CD14-positive monocyte (primary cell): ENCODE measurements at regions not wholly inside any gene's neighbourhood (a gene's known extent, or its start where the extent isn't known, plus 50 kb on each side); places are given as distances from the start of the nearest gene placed in this dataset.
A peak's percentile ranks its signal among the peaks of the same experiment; 100 is the strongest.

ENCODE experiments used
- DNase-seq, 3 donors: peaks; one replicate each; pipeline ENCODE4 v3.0.0-alpha.2; 2011 to 2022
- H2AFZ ChIP-seq: 2 replicates; pipeline ENCODE4 v1.6.0; 2012; ENCODE audit warnings: mild to moderate bottlenecking, low read depth, low read length, inconsistent platforms; ENCODE audit not compliant: insufficient read depth, poor library complexity, severe bottlenecking
- H3K27ac ChIP-seq, 2 donors: 1 replicate in 1 of 2; 2 replicates in 1 of 2; pipeline ENCODE4 v1.5.1; 2012 to 2013; ENCODE audit warnings: low read length in 2 of 2, control low read depth in 1 of 2, inconsistent platforms in 1 of 2, low read depth in 1 of 2, mild to moderate bottlenecking in 1 of 2
- H3K27me3 ChIP-seq, 2 donors: one replicate each; pipeline versions ENCODE4 v1.6.0 to v1.6.1; 2011 to 2013; ENCODE audit warnings: low read length in 2 of 2; ENCODE audit not compliant: control insufficient read depth in 2 of 2, insufficient read depth in 2 of 2
- H3K36me3 ChIP-seq, 2 donors: replicated peaks in 1 of 2; 1 replicate in 1 of 2; 2 replicates in 1 of 2; pipeline versions ENCODE4 v1.5.1 to v1.6.1; 2012 to 2013; ENCODE audit warnings: low read length in 2 of 2, control low read depth in 1 of 2, inconsistent platforms in 1 of 2, mild to moderate bottlenecking in 1 of 2; ENCODE audit not compliant: insufficient read depth in 2 of 2, control insufficient read depth in 1 of 2
- H3K4me1 ChIP-seq, 2 donors: 1 replicate in 1 of 2; 2 replicates in 1 of 2; pipeline versions ENCODE4 v1.5.1 to v1.6.1; 2012 to 2013; ENCODE audit warnings: low read length in 2 of 2, control low read depth in 1 of 2, inconsistent platforms in 1 of 2, mild to moderate bottlenecking in 1 of 2, moderate library complexity in 1 of 2; ENCODE audit not compliant: insufficient read depth in 2 of 2, control insufficient read depth in 1 of 2
- H3K4me2 ChIP-seq: replicated peaks from 2 replicates; pipeline ENCODE3; 2012; ENCODE audit warnings: low read length, moderate library complexity, mild to moderate bottlenecking; ENCODE audit not compliant: poor library complexity, severe bottlenecking; ENCODE audit errors: extremely low read depth
- H3K4me3 ChIP-seq, 3 experiments: fragments of 200-600 bp in 1 of 3; sonication (generic) in 1 of 3; replicated peaks in 1 of 3; 1 replicate in 2 of 3; 2 replicates in 1 of 3; pipeline ENCODE4 v1.5.1; 2011 to 2013; ENCODE audit warnings: low read length in 3 of 3, mild to moderate bottlenecking in 3 of 3, control low read depth in 2 of 3, low read depth in 2 of 3, inconsistent platforms in 1 of 3, moderate library complexity in 1 of 3
- H3K79me2 ChIP-seq: 2 replicates; pipeline ENCODE4 v1.6.0; 2012; ENCODE audit warnings: mild to moderate bottlenecking, control low read depth, inconsistent platforms, low read length, moderate library complexity; ENCODE audit not compliant: insufficient read depth
- H3K9ac ChIP-seq: 2 replicates; pipeline ENCODE4 v1.6.0; 2017; ENCODE audit warnings: low read length, mild to moderate bottlenecking; ENCODE audit not compliant: insufficient read depth, poor library complexity, severe bottlenecking
- H3K9me3 ChIP-seq, 2 donors: replicated peaks in 1 of 2; 1 replicate in 1 of 2; 2 replicates in 1 of 2; pipeline versions ENCODE4 v1.5.1 to v1.6.1; 2012 to 2013; ENCODE audit warnings: low read length in 2 of 2, control low read depth in 1 of 2; ENCODE audit not compliant: control insufficient read depth in 1 of 2, insufficient read depth in 1 of 2
- H4K20me1 ChIP-seq: 2 replicates; pipeline ENCODE4 v1.6.0; 2012; ENCODE audit warnings: mild to moderate bottlenecking, low read length, control low read depth, moderate library complexity; ENCODE audit not compliant: insufficient read depth
- H3K27ac Mint-ChIP-seq, 7 donors: one replicate each; pipeline ENCODE4 v1.8.0; 2020; ENCODE audit warnings: mild to moderate bottlenecking in 7 of 7, mixed read lengths in 7 of 7, moderate library complexity in 6 of 7, inconsistent platforms in 2 of 7
- H3K27me3 Mint-ChIP-seq, 3 donors: one replicate each; pipeline ENCODE4 v1.8.0; 2021 to 2022; ENCODE audit warnings: low read depth in 3 of 3, mild to moderate bottlenecking in 3 of 3, mixed read lengths in 3 of 3, moderate library complexity in 3 of 3, inconsistent platforms in 1 of 3
- H3K36me3 Mint-ChIP-seq, 2 donors: one replicate each; pipeline ENCODE4 v1.8.0; 2020; ENCODE audit warnings: mixed read lengths in 2 of 2, inconsistent platforms in 1 of 2, mild to moderate bottlenecking in 1 of 2
- H3K4me1 Mint-ChIP-seq: one replicate; pipeline ENCODE4 v1.8.0; 2020; ENCODE audit warnings: mild to moderate bottlenecking, mixed read lengths
- H3K4me3 Mint-ChIP-seq, 2 donors: one replicate each; pipeline ENCODE4 v1.8.0; 2020; ENCODE audit warnings: mild to moderate bottlenecking in 2 of 2, mixed read lengths in 2 of 2, moderate library complexity in 1 of 2
- H3K9me3 Mint-ChIP-seq, 7 donors: one replicate each; pipeline ENCODE4 v1.8.0; 2020 to 2022; ENCODE audit warnings: mixed read lengths in 7 of 7, mild to moderate bottlenecking in 6 of 7, moderate library complexity in 6 of 7, inconsistent platforms in 2 of 7
- CTCF ChIP-seq: fragments of 200-600 bp; IDR thresholded peaks from one replicate; pipeline ENCODE4 v1.8.0; 2022; ENCODE audit warnings: antibody characterized with exemption, mild to moderate bottlenecking
- WGBS: methylation state at CpG from one replicate; pipeline ENCODE4 v1.1.5; 2013; ENCODE audit warnings: missing lambda C conversion rate; ENCODE audit not compliant: insufficient coverage; 5-methylcytosine and 5-hydroxymethylcytosine counted together
- intact Hi-C, 2 donors: fragments of 100-400 bp; cut with micrococcal nuclease; formaldehyde crosslinking; loops; one replicate each; pipeline versions ENCODE4 v1.15.0 to v1.15.1; 2023

- H3K4me1 ChIP-seq: peaks cover 17% of the 10 kb centered on the region in 2 donors
- Mint-ChIP-seq H3K9me3 (peaks cover 0 to 6% (median 5%) of the 10 kb centered on the region in 7 donors), H3K4me3 (no peak overlapping the region), H3K36me3 (peaks cover 4% of the 10 kb centered on the region in 2 donors), H3K4me1 (peaks cover 19% of the 10 kb centered on the region), H3K27ac (no peak overlapping the region), H3K27me3 (peaks cover 3 to 11% (median 9%) of the 10 kb centered on the region in 3 donors)
- no peak overlapping the region for H2AFZ ChIP-seq
- peaks cover 2 to 5% of the 10 kb centered on the region in 2 donors for H3K27me3 ChIP-seq
- H4K20me1 ChIP-seq: no peaks in the 10 kb centered on the region
- no peak overlapping the region for H3K4me2 ChIP-seq
- no peaks in the 10 kb centered on the region for H3K79me2 ChIP-seq
- DNase-seq: peak in 1 of 3 donors; percentile 18
- intact Hi-C loops: no loop called here
- H3K9ac ChIP-seq: no peak overlapping the region
- no peak overlapping the region for H3K27ac ChIP-seq
- no peak for TF ChIP-seq CTCF
- H3K36me3 ChIP-seq: no peaks in the 10 kb centered on the region
- H3K9me3 ChIP-seq: no peaks in the 10 kb centered on the region
- H3K4me3 ChIP-seq: no peak overlapping the region
- 18% methylated on average over 2 of the region's 2 CpGs for WGBS
Observed at GRCh38 chr2:226407135-226407534, 392.5 kb downstream of the IRS1 start.

GRCh38 chr2:226405465-226405864, 394.2 kb downstream of the IRS1 start:
- Histone ChIP-seq H3K79me2 (no peaks in the 10 kb centered on the region), H3K4me1 (peaks cover 0 to 3% of the 10 kb centered on the region in 2 donors), H3K27ac (no peak overlapping the region), H2AFZ (no peak overlapping the region), H3K27me3 (peaks cover 2 to 10% of the 10 kb centered on the region in 2 donors), H4K20me1 (no peaks in the 10 kb centered on the region), H3K36me3 (no peaks in the 10 kb centered on the region), H3K9me3 (no peaks in the 10 kb centered on the region), H3K4me2 (no peak overlapping the region), H3K4me3 (no peak overlapping the region), H3K9ac (no peak overlapping the region)
- Mint-ChIP-seq H3K27ac (no peak overlapping the region), H3K9me3 (peaks cover 2 to 10% (median 4%) of the 10 kb centered on the region in 7 donors), H3K4me1 (peaks cover 7% of the 10 kb centered on the region), H3K27me3 (peaks cover 8 to 13% (median 9%) of the 10 kb centered on the region in 3 donors), H3K36me3 (peaks cover 4% of the 10 kb centered on the region in 2 donors), H3K4me3 (no peak overlapping the region)
- DNase-seq: no peak
- intact Hi-C loops: no loop called here
- WGBS: no CpG with 5 or more reads among the region's 1 CpG
- no peak for TF ChIP-seq CTCF
